ENCODE measurements at regions not wholly inside any gene's neighbourhood (a gene's known extent, or its start where the extent isn't known, plus 50 kb on each side); places are given as distances from the start of the nearest gene placed in this dataset.

DNA sequence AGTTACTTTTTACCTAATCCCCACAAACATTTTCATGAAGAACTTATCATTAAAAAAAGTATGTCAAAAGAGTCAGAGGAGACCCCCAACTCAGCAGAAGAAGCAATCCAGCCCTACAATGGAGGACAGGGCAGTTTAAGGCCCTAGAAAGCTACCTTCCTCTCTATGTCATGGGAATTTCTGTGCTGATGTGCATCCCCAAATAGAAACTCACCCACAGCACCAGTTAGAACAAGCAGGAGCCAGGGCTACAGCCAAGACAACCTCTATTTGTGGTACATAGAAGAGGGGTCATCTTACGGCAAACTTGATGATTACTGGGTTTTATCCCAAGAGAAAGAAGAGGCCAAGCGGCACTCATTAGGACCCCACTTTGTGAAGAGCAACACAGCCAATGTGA lies 160.9 kb upstream of the CCDC150 start:
- no peaks in the 10 kb centered on the region for H4K20me1 ChIP-seq (replicated peaks; ENCODE audit: control insufficient read depth, extremely low read depth, insufficient read depth, low read length)
- CTCF ChIA-PET, result interaction anchor here (1.8 kb wide), 1 partner anchor 40 kb away, joined by 4 read pairs; no protein-coding TSS in a partner anchor
- no peak for TF ChIP-seq POLR2AphosphoS5 (IDR thresholded peaks at IDR 0.05; ENCODE audit: insufficient read depth, low read depth, low read length)
- TF ChIP-seq EZH2 (IDR thresholded peaks at IDR 0.05; ENCODE audit: borderline replicate concordance, low read depth, low read length, severe bottlenecking), result no peak
- TF ChIP-seq, protein P1, sequence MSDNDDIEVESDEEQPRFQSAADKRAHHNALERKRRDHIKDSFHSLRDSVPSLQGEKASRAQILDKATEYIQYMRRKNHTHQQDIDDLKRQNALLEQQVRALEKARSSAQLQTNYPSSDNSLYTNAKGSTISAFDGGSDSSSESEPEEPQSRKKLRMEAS (IDR thresholded peaks at IDR 0.05; ENCODE audit: insufficient read depth, insufficient read length), result no peak
- no peak for TF ChIP-seq GATA2 (IDR thresholded peaks at IDR 0.05; ENCODE audit: insufficient read depth, insufficient read length, low read depth, low read length)
- TF ChIP-seq FOS (IDR thresholded peaks at IDR 0.05; ENCODE audit: borderline replicate concordance, insufficient read depth, low read length), result no peak
- TF ChIP-seq MYC (IDR thresholded peaks at IDR 0.05; ENCODE audit: low read depth, low read length), result no peak
- no peak for TF ChIP-seq POLR2A (IDR thresholded peaks at IDR 0.05; ENCODE audit: low read depth, low read length)
- TF ChIP-seq JUN (IDR thresholded peaks at IDR 0.05; ENCODE audit: borderline replicate concordance, insufficient read depth, insufficient read length, low read depth), result no peak
- TF ChIP-seq, protein P2, sequence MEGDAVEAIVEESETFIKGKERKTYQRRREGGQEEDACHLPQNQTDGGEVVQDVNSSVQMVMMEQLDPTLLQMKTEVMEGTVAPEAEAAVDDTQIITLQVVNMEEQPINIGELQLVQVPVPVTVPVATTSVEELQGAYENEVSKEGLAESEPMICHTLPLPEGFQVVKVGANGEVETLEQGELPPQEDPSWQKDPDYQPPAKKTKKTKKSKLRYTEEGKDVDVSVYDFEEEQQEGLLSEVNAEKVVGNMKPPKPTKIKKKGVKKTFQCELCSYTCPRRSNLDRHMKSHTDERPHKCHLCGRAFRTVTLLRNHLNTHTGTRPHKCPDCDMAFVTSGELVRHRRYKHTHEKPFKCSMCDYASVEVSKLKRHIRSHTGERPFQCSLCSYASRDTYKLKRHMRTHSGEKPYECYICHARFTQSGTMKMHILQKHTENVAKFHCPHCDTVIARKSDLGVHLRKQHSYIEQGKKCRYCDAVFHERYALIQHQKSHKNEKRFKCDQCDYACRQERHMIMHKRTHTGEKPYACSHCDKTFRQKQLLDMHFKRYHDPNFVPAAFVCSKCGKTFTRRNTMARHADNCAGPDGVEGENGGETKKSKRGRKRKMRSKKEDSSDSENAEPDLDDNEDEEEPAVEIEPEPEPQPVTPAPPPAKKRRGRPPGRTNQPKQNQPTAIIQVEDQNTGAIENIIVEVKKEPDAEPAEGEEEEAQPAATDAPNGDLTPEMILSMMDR (IDR thresholded peaks at IDR 0.05; ENCODE audit: extremely low read depth in 1 of 2, insufficient read depth in 1 of 2, low read depth in 1 of 2, low read length in 2 of 2), result no peak
- no peaks in the 10 kb centered on the region for H3K9me3 ChIP-seq (replicated peaks; ENCODE audit: control insufficient read depth, insufficient read depth, low read length)
- H3K4me2 ChIP-seq (ENCODE audit: insufficient read depth, low read length), result no peak overlapping the region
- FAIRE-seq (no peak), DNase-seq (ENCODE audit: low read depth, low spot score) (no peak)
- no peaks in the 10 kb centered on the region for H3K4me1 ChIP-seq (ENCODE audit: control insufficient read depth, extremely low read depth, insufficient read depth, low read length)
- H3K4me3 ChIP-seq (replicated peaks in 1 of 3; ENCODE audit: insufficient read depth in 1 of 3, low read depth in 1 of 3, low read length in 3 of 3), result no peak overlapping the region
- intact Hi-C loops (cut with micrococcal nuclease) (no loop called here), dilution Hi-C loops (cut with MboI; ENCODE audit: extremely low pct_ligation_motif_present, low sequenced_read_pairs) (no loop called here)
- BruUV-seq (replicated peaks), result no TSS peak
- no peak overlapping the region for H3K27ac ChIP-seq (ENCODE audit: insufficient read depth, low read depth, low read length)
- no peaks in the 10 kb centered on the region for H3K9me1 ChIP-seq (replicated peaks; ENCODE audit: control insufficient read depth, extremely low read depth, insufficient read depth, low read length)
- no peak overlapping the region for H2AFZ ChIP-seq (ENCODE audit: low read depth, low read length)
- POLR2A ChIA-PET, result no interaction called here
- H3K9ac ChIP-seq (replicated peaks; ENCODE audit: extremely low read depth, insufficient read depth, low read length), result no peak overlapping the region
- H3K27me3 ChIP-seq (ENCODE audit: control insufficient read depth in 2 of 2, insufficient read depth in 2 of 2, low read length in 2 of 2), result peaks cover 15 to 23% of the 10 kb centered on the region in 2 experiments
- no peaks in the 10 kb centered on the region for H3K36me3 ChIP-seq (ENCODE audit: control insufficient read depth in 2 of 2, extremely low read depth in 1 of 2, insufficient read depth in 2 of 2, low read length in 2 of 2)
- no peaks in the 10 kb centered on the region for H3K79me2 ChIP-seq (ENCODE audit: control insufficient read depth, insufficient read depth, low read length)

Data from endothelial cell of umbilical vein (primary cell).